ENCODE measurements at regions not wholly inside any gene's neighbourhood (a gene's known extent, or its start where the extent isn't known, plus 50 kb on each side); places are given as distances from the start of the nearest gene placed in this dataset.

DNA sequence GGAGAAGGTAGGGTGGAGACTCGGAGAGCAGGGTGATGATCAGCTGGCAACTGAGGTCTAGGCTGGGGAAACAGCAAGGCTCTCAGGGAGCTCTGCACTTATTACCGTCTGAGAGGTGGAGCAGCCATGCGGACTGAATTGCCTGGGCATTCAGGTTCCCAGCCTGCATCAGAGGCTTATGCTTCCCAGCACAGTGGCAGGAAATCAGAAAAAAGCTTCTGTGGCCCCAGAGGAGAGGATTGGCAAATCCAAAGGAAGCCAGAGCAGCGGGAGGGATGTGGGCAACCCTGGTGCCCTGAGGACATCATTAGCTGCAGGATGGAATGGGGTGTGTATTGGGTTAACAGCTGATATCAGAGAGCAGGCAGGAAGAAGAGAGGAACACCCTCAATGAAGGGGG, 374.1 kb upstream of the POU3F1 start:
- Histone ChIP-seq H3K27me3 (ENCODE audit: insufficient read depth, low read length) (no peaks in the 10 kb centered on the region), H2BK20ac (ENCODE audit: low read depth, low read length, poor library complexity, severe bottlenecking) (no peak overlapping the region), H3K56ac (ENCODE audit: insufficient read length, low read depth, low read length) (no peak overlapping the region), H3K4me1 (ENCODE audit: insufficient read depth, low read length) (0 out of 2 replicates have a peak, but pooled peaks cover 3% of the 10 kb centered on the region), H3K23ac (ENCODE audit: insufficient read length, low read depth, low read length) (no peak overlapping the region), H3K79me2 (ENCODE audit: insufficient read depth, low read length) (no peaks in the 10 kb centered on the region; the same call in 1 of the 2 replicates), H3K27ac (ENCODE audit: insufficient read length, low read depth, low read length) (no peak overlapping the region), H3K14ac (ENCODE audit: insufficient read depth, low read length) (no peak overlapping the region), H3T11ph (ENCODE audit: low read length) (no peak overlapping the region), H2BK5ac (ENCODE audit: insufficient read length, low read length) (no peak overlapping the region), H4K20me1 (ENCODE audit: control insufficient read depth, insufficient read depth, insufficient read length) (no peaks in the 10 kb centered on the region), H3K4ac (ENCODE audit: low read depth, low read length) (no peak overlapping the region), H4K8ac (replicated peaks; ENCODE audit: insufficient read length, low read depth, low read length) (no peak overlapping the region), H3K9me3 (ENCODE audit: control insufficient read depth, low read depth, low read length) (peaks cover 21% of the 10 kb centered on the region), H2AK5ac (ENCODE audit: insufficient read length, low read length) (no peak overlapping the region), H3K79me1 (ENCODE audit: insufficient read depth, low read depth, low read length, poor library complexity, severe bottlenecking) (no peaks in the 10 kb centered on the region), H2AFZ (ENCODE audit: low read length) (no peak overlapping the region), H3K4me2 (ENCODE audit: insufficient read depth, insufficient read length, low read length) (no peak overlapping the region), H2BK120ac (ENCODE audit: low read depth, low read length, poor library complexity, severe bottlenecking) (no peak overlapping the region), H3K18ac (ENCODE audit: insufficient read length, low read depth, low read length) (no peak overlapping the region), H4K5ac (ENCODE audit: insufficient read length, low read depth, low read length) (no peak overlapping the region), H2BK12ac (ENCODE audit: insufficient read length, low read depth, low read length) (no peak overlapping the region), H4K91ac (ENCODE audit: insufficient read length, low read depth, low read length) (no peak overlapping the region), H3K9ac (ENCODE audit: extremely low read depth, insufficient read length, low read length) (no peak overlapping the region), H3K23me2 (ENCODE audit: insufficient read length, low read depth, low read length, poor library complexity, severe bottlenecking) (no peaks in the 10 kb centered on the region), H2BK15ac (ENCODE audit: low read depth, low read length) (no peak overlapping the region)
- Mint-ChIP-seq H3K4me3 (no peak overlapping the region), H3K27ac (no peak overlapping the region), H3K9me3 (peaks cover 22 to 39% of the 10 kb centered on the region in 2 experiments), H3K4me1 (peaks cover 24 to 31% of the 10 kb centered on the region in 2 experiments), H3K27me3 (ENCODE audit: low read depth) (peaks cover 2% of the 10 kb centered on the region), H3K36me3 (ENCODE audit: insufficient read depth in 1 of 3, low read depth in 3 of 3) (peaks cover 21 to 38% (median 34%) of the 10 kb centered on the region in 3 experiments)
- TF ChIP-seq, protein P1, sequence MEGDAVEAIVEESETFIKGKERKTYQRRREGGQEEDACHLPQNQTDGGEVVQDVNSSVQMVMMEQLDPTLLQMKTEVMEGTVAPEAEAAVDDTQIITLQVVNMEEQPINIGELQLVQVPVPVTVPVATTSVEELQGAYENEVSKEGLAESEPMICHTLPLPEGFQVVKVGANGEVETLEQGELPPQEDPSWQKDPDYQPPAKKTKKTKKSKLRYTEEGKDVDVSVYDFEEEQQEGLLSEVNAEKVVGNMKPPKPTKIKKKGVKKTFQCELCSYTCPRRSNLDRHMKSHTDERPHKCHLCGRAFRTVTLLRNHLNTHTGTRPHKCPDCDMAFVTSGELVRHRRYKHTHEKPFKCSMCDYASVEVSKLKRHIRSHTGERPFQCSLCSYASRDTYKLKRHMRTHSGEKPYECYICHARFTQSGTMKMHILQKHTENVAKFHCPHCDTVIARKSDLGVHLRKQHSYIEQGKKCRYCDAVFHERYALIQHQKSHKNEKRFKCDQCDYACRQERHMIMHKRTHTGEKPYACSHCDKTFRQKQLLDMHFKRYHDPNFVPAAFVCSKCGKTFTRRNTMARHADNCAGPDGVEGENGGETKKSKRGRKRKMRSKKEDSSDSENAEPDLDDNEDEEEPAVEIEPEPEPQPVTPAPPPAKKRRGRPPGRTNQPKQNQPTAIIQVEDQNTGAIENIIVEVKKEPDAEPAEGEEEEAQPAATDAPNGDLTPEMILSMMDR (conservative IDR thresholded peaks at IDR 0.05) = no peak
- DNase-seq = no peak
- no CpG with 5 or more reads among the region's 4 CpGs for WGBS (ENCODE audit: extremely low coverage, insufficient read length, low lambda C conversion rate)

Data from H9 (cell line).